HFFc6 (cell line): ENCODE measurements at regions not wholly inside any gene's neighbourhood (a gene's known extent, or its start where the extent isn't known, plus 50 kb on each side); places are given as distances from the start of the nearest gene placed in this dataset.
"Not testable (repeated sequence)": the region's sequence is repeated elsewhere in the genome, so short reads cannot be mapped to it uniquely, and the experiment has no call there.

Experiments
- DNase-seq: peaks from one replicate; pipeline ENCODE4 v3.0.0-alpha.2; 2018
- H3K27ac Mint-ChIP-seq: 2 replicates; pipeline ENCODE4 v1.8.0; 2020; ENCODE audit warnings: mild to moderate bottlenecking, mixed read lengths
- H3K27me3 Mint-ChIP-seq: 2 replicates; pipeline ENCODE4 v1.8.0; 2021; ENCODE audit warnings: mild to moderate bottlenecking, moderate library complexity, mixed read lengths; ENCODE audit not compliant: insufficient read depth
- H3K36me3 Mint-ChIP-seq: 2 replicates; pipeline ENCODE4 v1.8.0; 2021; ENCODE audit warnings: low read depth, mixed read lengths
- H3K4me1 Mint-ChIP-seq: 2 replicates; pipeline ENCODE4 v1.8.0; 2020; ENCODE audit warnings: low read depth, mixed read lengths
- H3K4me3 Mint-ChIP-seq: 2 replicates; pipeline ENCODE4 v1.8.0; 2020; ENCODE audit warnings: mild to moderate bottlenecking, moderate library complexity, mixed read lengths
- H3K9me3 Mint-ChIP-seq: 2 replicates; pipeline ENCODE4 v1.8.0; 2020; ENCODE audit warnings: mild to moderate bottlenecking, mixed read lengths
- CTCF ChIP-seq: fragments of 200-600 bp; sonication (generic); IDR thresholded peaks from 2 replicates; pipeline ENCODE4 v1.5.0; 2021; ENCODE audit warnings: antibody characterized with exemption, mild to moderate bottlenecking

DNA sequence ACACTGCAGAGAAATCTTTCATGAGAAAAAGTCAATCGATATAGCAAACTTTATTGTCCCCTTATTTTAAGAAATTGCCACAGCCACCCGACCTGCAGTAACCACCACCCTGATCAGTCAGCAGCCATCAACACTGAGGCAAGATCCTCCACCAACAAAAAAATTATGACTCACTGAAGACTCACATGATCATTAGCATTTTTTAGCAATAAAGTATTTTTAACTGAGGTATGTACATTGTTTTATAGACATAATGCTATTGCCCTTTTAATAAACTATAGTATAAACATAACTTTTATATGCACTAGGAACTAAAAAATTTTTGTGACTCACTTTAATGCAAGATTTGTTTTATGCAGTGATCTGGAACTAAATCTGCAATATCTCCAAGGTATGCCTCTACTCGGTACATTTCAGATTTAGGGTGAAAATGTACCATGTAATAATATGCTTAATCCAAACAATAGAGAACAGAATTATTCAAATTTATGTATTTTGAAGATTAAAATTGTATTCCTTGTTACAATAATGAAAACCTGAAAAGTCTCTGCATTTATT lies 79.2 kb upstream of the CEP126 start:
- H3K4me3 Mint-ChIP-seq, result no peak overlapping the region
- no peak for TF ChIP-seq CTCF
- no peaks in the 10 kb centered on the region for H3K36me3 Mint-ChIP-seq
- peaks cover 4% of the 10 kb centered on the region; the same call in 1 of the 2 replicates for H3K27me3 Mint-ChIP-seq
- no peak for DNase-seq
- H3K9me3 Mint-ChIP-seq, result no peaks in the 10 kb centered on the region
- no peaks in the 10 kb centered on the region for H3K4me1 Mint-ChIP-seq
- no peak overlapping the region for H3K27ac Mint-ChIP-seq

DNA sequence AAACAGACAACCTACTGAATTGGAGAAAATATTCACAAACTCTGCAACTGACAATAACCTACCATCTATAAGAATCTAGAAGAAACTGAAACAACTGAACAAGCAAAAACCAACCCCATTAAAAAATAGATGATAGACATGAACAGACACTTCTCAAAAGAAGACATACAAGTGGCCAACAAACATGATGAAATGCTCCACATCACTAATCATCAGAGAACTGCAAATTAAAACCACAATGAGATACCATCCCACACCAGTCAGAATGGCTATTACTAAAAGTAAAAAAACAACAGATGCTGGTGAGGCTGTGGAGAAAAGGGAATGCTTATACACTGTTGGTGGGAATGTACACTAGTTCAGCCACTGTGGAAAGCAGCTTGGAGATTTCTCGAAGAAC lies 84.3 kb upstream of the CEP126 start:
- not testable (repeated sequence) for H3K27me3 Mint-ChIP-seq, H3K4me1 Mint-ChIP-seq, H3K27ac Mint-ChIP-seq, H3K4me3 Mint-ChIP-seq, H3K36me3 Mint-ChIP-seq, H3K9me3 Mint-ChIP-seq, DNase-seq

DNA sequence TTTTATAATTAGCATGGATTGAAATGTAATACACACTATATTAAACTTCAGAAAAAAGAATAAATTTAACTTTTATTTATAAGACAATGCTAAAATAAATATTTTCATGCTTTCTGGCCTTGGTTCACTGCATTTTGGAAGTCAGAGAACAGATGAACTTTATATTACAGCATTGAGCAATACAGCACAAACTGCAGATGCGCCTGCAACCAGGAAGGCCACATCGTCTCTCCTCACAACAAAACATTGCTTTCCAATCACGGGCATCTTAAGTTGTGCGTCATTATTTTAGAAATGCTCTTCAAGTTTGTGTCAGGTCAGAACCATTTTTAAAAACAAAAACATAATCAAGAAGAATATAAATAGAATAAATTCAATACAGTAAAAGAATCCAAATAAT lies 89.3 kb upstream of the CEP126 start:
- Mint-ChIP-seq H3K4me1 (no peaks in the 10 kb centered on the region), H3K36me3 (no peaks in the 10 kb centered on the region), H3K27me3 (no peaks in the 10 kb centered on the region), H3K9me3 (no peaks in the 10 kb centered on the region), H3K4me3 (no peak overlapping the region), H3K27ac (no peak overlapping the region)
- no peak for TF ChIP-seq CTCF
- no peak for DNase-seq

DNA sequence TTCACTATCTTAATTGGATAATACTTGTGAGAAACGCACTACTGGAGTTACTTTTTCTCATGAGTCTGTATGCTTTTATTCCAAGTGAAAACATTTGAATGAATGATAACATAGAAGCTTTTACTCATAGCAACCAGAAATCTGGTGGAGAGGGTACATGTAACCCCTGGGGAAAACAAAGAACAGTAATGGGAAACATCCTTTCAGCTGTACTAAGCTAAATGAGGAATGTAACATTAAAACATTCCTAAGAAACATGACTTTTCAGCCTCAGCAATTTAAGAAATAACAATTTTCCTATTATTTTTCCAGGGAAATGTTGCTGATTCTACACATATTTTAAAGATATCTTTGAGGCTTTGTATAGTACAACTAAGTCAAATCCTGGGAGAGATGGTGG lies 97.2 kb upstream of the CEP126 start:
- no peak overlapping the region for H3K27ac Mint-ChIP-seq
- H3K4me1 Mint-ChIP-seq, result no peaks in the 10 kb centered on the region
- no peaks in the 10 kb centered on the region for H3K36me3 Mint-ChIP-seq
- TF ChIP-seq CTCF, result no peak
- H3K27me3 Mint-ChIP-seq, result no peaks in the 10 kb centered on the region
- no peak overlapping the region for H3K4me3 Mint-ChIP-seq
- no peaks in the 10 kb centered on the region for H3K9me3 Mint-ChIP-seq
- no peak for DNase-seq

DNA sequence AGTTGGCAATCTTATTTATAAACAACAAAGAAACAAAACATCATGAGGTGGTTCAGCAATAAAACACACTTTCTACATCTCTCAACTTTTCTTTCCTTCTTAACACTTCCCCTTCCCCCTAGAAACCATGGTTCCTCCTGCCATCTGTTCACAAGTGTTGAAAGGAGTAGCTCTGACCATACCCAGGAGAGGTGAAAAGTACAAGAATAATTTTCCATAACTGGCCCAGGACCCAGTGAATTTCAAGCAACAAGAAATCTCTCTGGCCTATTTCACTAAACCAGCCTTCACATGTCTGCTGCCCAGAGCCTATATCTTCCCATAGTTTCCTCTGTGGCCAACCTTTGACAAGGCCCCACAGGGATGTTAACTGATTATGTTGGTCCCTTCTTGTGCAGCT lies 98.2 kb upstream of the CEP126 start:
- no peak for DNase-seq
- Mint-ChIP-seq H3K4me1 (no peaks in the 10 kb centered on the region), H3K9me3 (no peaks in the 10 kb centered on the region), H3K27ac (no peak overlapping the region), H3K27me3 (no peaks in the 10 kb centered on the region), H3K4me3 (no peak overlapping the region), H3K36me3 (no peaks in the 10 kb centered on the region)
- TF ChIP-seq CTCF, result no peak

- TF ChIP-seq CTCF, result no peak
These were observed 102.3 kb upstream of the CEP126 start for GRCh38 chr11:101812546-101812945.

More at GRCh38 chr11:101812546-101812945, 102.3 kb upstream of the CEP126 start:
- H3K9me3 Mint-ChIP-seq, result no peaks in the 10 kb centered on the region
- no peaks in the 10 kb centered on the region for H3K4me1 Mint-ChIP-seq
- no peak overlapping the region for H3K27ac Mint-ChIP-seq
- no peak for DNase-seq
- H3K4me3 Mint-ChIP-seq, result no peak overlapping the region
- no peaks in the 10 kb centered on the region for H3K27me3 Mint-ChIP-seq
- H3K36me3 Mint-ChIP-seq, result no peaks in the 10 kb centered on the region
